RPMI7951 (cell line): ENCODE measurements at regions not wholly inside any gene's neighbourhood (a gene's known extent, or its start where the extent isn't known, plus 50 kb on each side); places are given as distances from the start of the nearest gene placed in this dataset.
A peak's percentile ranks its signal among the peaks of the same experiment; 100 is the strongest.

Source experiments
- DNase-seq: peaks from one replicate; pipeline ENCODE4 v3.0.0-alpha.2; 2012; ENCODE audit warnings: low read depth

DNA sequence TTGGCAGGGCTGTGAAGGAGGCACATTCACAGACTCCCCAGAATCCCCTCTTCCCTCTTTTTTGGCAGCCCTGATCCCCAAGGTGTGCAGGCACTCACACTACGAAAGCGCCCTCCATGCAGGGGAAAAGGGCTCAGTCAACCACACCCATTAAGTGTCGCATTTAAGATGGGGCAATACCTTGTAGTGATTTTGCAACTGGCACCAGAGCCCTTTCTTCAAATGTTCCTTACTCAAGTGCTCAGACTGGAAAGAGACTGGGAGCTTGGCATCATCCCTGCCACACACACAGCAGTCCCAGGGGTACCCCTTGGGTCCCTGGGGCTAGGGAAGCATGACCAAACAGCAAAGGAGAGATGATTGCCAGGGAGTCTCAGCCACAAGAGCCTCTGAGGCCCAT lies 190.1 kb downstream of the HAUS1 start:
- DNase-seq: no peak

DNA sequence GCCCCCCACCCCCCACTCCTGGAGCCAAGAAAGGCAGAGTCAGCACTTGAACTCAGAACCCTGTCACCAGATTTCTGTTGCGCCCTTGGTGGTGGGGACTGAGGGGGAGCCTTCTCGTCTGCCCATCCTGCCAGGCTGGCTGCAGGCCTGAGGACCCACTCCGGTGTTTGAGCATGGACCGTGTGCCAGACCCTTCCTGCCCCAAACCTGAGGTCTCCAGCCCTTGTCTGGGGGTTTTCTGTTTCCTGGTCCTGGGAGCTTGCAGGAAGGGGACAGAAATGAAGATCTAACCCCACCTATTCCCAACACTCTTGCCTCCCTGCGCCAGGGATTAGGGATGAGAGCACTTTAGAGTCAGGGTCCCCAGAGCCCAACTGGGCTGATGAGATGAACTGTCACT lies 190.6 kb downstream of the HAUS1 start:
- no peak for DNase-seq

DNA sequence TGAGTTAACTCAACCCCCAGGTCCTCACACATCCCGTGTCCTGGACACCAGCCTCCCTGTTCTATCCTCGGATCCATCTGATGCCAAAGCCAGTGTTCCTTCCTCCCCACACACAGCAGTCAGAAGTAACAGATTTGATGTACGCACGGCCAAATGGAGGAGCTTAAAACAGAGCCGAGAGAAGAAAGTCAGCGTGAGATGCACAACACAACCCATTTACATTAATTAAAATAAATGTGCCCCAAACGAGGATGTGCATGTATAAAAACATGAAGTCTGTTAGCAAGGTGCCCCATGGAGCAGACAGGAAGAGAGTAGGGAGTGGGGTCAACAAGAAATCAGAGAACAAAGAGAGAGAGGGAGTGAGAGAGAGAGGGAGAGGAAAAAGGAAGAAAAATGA lies 191.2 kb downstream of the HAUS1 start:
- DNase-seq: no peak

DNA sequence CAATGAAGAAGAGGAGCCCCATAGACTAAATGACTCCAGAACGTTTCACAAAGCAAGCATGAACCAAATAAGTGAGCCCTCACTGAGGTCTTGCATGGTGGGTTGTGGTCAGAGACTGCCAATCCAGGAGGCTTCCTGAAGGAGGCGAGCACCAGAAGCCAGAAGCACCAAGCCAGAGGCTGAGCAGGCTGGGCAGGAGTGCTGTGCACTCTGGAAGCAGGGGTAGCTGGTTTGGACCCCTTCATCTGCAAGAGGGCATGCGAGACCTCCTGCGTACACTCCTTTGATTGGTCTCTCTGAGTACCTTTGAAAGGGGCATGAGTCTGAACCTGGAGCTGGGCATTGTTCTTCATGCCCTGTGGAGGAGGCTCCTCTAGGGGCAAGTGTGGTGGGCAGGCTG lies 192.5 kb downstream of the HAUS1 start:
- DNase-seq: no peak

DNA sequence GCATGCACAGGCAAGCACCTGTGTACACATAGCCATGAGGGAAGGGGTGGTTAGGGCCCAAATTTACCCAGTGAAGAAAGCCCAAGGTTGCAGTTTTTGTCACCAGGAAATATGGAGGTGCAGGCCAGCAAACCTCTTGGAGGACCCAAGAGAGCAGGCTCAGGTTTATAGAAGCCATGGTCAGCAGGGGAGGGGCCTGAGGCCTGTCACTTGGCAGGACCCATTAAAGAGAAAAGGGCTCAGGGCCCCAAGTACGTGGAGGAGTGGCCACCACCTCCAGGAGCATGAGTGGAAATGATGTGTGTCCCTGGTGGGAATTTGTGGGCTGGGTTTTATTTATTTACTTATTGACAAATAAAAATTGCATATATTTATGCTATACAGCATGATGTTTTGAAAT lies 192.9 kb downstream of the HAUS1 start:
- DNase-seq: no peak

DNA sequence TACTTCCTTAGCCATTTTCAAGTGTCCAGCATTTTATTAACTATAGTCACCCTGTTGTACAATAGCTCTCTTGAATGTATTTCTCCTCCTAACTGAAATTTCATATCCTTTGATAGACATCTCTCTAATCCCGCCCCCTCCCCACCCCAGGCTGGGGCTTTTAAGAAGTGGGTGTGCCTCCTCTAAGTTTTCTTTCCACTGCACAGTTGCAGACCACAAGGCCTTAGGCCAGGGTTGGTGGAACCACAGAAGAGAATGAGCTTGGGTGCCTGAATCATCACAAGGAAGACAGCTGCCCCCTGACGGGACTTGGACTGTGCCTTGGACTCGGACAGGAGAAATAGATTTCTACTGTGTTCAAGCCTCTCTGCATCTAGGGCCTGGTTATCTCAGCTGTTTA lies 193.4 kb downstream of the HAUS1 start:
- peak; percentile 39 for DNase-seq

DNA sequence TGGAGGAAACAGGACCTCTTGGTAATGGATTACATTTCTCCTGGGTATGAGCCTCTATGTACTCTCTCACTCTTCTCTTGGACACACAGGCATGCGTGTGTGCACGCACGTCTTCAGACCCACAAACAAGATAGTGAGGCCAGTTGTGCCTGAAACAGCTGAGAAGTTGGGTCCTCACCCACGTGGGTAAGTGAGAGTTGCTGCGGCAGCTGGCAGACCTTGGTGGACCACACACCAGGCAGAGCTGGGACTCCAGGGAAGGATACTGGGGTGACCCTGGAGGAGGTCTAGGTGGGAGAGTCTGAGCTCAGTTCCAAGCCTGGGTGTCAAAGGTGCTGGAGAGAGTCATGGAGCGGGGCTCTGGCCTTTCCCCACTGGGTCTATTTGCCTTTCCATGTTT lies 194.3 kb downstream of the HAUS1 start:
- no peak for DNase-seq

DNA sequence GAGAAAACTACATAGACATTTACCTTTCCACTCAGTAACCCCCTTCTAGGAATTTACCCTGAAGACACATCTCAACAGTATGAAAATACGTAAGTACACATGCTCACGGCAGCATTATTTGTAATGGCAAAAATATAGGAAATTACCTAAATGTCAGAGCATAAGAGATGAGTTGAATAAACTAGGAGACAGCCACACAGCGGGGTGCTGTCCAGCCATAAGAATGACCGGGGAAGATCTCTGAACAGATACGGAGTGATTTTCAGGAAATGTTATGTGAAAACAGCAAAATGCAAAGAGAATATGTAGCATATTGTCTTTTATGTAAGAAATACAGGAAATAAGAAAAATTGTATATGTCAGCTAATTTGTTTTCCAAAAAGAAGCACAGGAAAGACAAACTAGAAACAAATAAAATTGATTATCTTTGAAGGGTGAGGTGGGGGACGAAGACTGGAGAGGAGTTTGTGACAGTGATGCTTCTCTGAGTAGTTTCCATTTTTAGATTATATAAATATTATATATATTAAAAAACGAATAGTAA lies 195.4 kb downstream of the HAUS1 start:
- no peak for DNase-seq

DNA sequence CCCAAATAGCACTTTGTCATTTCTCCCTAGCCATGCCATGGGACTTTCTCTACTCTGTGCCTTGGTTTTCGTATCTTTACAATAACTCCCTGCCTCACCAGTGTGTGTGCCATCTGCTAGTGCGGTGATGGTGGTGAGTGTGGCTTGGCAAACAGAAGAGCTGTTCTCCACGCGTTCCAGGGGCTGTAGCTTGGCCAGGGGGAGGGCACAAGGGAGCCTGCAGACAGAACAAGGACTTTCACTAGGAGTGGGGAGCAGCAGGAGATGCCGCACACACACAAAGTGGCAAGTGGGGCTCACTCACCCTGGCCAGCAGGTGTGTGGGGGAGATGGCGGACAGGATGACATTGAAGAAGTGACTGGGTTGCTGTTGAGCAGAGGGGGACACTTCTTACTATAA lies 196.9 kb downstream of the HAUS1 start:
- peak; percentile 23 for DNase-seq

DNA sequence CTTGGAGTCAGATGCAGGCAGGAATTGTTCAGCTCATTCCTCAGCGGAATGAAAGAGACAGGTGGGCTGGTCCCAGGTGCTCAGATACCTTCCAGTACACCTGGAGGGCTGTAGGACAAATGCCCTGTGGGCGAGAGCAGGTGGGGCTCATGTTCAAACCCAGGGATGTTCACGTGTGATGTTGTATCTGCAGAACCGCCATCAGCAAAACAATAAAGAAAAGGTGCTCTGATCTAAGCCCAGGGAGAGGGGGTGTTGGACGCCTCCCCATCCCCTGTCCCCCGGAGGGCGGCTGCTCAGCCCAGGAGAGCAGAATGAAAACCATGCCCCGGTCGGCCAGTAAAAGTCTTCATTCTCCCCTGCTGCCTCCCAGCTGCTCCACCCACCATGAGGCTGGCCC lies 197.4 kb downstream of the HAUS1 start:
- no peak for DNase-seq

DNA sequence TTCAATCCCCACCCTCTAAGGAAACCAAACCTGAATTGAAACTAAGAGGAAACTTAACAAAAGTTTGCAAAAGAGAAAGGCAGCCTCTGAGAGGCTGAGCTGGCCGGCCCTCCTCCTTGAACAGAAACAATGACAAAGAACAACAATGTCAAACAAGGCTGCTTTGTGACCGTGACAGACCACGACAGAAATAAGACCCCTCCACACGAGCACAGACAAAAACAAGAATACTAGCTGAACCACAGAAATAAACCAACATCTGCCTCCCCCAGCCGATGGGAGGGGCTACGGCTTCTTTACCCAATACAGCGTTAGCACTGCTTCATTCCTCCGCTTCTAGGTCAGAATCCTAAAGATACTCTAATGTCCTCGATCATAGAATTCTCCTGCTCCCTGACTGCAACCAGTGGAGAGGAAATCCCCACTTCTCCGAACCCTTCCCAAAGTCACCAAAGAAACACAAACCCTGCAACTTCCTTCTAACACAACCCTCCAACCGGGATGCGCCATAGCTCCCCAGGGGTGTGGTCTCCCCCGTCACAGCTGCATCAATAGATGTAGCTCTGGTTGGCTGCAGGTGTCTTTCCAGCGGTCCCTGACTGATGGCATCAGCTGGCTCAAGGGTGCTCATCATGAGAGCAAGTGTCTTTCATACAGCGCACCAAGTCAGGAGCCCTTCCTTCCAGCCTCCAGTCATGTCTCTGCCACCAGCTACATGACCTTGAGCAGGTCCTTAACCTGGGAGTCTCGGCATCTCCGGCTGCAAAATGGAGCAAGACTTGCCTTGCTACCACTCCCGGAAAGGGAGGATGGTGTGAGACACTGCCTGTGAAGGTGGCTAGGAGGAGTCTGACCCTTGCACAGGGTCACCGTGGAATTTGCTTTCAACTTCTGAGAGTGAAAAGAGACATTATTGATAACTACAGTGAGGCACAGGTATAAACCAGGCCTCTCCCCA lies 198.6 kb downstream of the HAUS1 start:
- DNase-seq: no peak

DNA sequence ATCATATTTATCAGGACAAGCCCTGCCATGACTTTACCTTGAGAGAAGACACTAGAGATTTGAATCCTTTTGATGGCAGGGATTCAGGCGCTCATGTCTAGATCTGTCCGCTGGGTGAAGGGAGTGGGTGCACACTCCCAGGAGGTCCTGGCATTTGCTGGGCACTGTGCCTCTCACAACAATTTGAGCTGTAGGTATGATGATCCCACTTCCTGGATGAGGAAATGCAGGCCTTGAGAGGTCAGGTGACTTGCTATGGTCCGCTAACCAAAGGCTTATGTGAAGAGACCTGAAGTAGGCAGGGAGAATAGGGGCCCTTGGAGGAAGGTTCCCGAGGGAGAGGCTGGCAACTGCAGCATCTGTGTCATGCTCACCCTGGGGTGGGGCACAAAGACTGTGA lies 206.1 kb downstream of the HAUS1 start:
- no peak for DNase-seq

DNA sequence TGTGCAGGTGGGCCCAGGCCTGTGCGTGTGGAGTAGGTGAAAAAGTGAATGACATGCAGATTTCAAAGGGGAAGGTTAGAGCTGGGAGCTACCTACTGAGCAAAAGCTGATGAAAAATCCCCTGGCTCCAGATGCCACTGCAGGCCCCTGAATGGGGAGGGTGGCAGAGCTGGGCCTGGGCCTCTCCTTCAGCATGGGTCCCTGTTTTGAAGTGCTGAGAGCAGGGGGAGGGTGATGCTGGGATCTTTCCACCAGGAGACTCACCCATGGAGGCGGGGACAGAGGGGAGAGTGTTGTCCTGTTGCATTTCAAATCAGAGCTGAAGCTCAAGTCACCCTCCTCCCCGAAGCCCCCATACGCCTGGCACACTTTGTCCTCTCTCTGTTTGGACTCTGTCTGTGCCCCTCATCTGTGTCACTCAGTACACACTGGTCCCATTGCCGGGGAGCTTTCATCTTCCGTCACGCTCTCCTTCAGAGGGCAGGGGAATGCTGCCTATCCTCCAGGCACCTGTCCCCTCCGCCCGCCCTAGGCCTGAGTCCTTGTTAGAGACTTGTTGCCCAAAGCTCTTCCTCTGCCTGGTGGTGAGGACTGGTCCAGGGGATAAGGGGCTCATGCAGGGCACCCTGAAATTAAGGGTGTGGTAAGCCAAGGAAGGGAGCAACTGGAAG lies 206.6 kb downstream of the HAUS1 start:
- DNase-seq: no peak

DNA sequence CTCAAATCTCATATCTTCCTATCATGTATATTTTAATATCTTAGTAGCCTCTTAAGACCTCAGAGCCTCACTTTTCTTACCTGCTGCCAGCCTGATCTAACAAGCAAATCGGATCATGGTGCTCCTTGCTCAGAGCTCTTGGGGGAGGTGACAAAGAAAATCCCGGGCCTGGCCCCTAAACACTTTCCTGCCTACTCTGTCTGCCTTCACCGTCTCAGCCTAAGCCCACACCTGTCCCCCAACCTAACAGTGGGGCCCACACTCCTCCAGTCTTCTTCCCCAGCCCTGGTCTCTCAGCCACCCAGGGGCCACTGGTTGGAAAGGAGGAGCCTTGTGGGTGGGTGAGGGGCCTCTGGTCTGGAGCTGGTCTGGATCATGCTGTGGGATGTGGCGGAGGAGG lies 207.3 kb downstream of the HAUS1 start:
- DNase-seq: no peak

DNA sequence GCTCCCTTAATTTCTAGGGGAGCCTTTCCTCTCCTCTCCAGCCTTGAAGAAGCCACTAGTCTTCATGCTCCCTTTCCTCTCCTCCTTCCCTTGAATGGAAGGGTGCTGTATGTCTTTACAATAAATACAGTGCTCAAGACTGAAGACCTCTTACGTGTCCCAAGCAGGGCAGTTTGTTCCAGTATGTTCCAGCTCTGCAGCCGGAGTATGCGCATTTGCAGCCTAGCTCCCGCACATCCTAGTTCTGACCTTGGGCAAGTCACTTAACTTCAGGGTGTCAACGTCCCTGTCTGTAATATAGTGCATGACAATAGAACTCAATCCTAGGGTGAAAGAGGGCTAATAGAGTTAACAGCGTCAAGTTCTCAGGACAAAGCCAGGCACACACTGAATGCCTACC lies 208.0 kb downstream of the HAUS1 start:
- no peak for DNase-seq

DNA sequence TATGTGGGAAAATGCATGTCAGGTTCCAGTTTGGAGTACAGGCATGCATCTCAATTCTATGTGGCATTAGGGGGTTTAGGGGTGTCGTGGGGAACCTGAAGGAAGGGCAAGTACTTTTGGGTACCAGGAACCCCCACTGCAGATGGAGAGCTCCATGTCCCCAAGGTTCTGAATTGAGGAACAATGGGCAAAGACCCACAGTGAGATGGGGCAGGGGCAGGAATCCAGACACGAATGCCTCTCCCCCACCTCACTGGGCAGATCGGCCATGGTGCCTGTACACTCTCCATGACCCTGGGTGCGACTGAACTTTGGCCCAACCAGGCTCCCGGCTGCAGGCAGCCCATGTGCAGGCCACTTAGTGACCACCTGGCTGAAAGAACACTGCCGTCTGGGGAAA lies 209.3 kb downstream of the HAUS1 start:
- DNase-seq: no peak

DNA sequence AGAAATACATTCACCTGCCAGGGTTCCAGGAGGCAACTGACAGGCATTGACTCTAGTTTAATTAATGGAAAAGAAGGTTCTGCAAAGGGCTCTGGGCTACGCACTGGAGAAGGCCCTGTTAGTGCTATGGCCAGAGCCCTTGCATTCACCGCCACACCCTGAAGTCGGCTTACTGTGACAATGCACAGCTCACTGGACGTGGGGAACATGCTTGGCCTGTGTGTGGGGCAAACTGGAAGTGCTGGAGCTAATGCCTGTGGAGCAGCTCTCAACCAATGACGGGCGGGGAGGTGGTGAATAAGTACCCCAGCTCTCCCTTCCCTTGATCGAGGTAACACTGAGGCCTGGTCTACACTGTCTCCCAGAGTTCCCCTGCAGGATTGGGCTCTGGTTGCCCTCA lies 209.8 kb downstream of the HAUS1 start:
- no peak for DNase-seq

DNA sequence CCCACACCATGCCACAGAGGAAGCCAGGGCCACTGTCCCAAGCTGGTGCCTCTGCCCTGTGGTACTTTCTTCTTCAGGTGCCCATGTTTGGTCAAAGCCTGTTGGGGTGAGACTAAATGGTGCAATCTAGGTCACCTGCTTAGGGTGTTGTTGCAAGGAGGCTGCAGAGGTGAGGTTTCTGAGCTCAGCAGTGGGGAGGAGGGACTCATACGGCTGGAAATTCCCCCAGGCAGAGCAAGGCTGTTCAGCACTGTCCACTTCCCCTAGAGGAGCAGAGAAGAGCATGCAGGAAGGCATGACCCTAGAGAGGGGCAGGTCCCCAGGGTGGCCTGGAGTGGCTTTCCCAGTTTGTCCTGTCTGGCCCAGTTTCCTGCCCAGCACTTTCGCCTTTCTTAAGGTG lies 211.0 kb downstream of the HAUS1 start:
- no peak for DNase-seq

DNA sequence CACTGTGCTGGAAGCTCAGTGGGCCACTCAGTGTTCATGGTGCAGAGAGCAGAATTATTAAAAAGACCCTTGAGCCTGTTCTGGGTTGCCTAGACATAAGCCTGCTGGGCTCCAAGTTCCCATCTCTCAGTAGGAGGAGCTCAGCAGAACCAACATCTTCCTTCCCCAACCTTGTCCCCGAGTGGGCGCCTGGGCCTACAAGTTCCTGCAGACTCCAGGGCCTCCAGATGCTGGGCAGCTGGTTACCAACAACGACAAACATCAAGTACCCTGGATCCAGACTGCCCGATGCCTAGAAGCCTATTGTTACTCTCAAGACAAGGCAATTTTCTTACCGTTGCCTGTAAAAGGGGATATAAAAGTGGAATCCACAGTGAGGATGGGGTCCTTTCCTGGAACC lies 214.2 kb downstream of the HAUS1 start:
- DNase-seq: no peak

DNA sequence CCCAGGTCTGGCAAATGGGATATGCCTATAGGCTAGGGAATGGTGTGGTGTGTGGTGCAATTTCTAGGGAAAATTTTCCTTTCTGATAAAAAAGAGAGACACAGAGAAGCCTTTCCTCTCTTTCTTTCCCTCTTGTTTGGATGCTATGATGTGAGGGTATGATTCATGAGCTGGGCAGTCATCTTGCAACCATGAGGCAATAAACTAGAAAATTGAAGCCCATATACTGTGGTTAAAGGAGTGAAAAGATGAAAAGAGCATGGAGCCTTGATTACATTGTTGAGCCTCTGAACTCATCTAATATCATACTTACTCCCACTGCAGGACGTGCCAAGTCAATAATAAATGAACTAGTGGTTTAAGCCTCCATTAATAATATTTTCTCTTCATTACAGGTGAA lies 215.6 kb downstream of the HAUS1 start:
- DNase-seq: no peak

DNA sequence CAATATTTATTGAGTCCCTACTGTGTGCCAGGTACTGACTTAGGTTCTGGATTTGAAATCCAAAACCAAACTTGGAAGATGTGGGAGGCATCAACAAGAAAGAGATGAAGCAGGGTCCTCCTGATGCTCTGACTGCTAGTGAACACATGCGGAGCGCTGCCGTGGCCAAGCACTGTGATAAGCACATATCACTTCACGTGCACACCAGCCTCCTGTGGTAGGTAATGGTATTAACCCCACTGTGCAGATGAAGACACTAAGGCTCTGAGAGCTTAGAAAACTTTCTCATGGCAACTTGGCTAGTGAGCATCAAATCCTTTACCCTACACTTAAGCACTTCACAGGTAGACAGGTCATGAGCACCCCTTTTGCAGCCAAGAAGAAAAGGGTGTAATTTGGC lies 216.1 kb downstream of the HAUS1 start:
- DNase-seq: no peak

DNA sequence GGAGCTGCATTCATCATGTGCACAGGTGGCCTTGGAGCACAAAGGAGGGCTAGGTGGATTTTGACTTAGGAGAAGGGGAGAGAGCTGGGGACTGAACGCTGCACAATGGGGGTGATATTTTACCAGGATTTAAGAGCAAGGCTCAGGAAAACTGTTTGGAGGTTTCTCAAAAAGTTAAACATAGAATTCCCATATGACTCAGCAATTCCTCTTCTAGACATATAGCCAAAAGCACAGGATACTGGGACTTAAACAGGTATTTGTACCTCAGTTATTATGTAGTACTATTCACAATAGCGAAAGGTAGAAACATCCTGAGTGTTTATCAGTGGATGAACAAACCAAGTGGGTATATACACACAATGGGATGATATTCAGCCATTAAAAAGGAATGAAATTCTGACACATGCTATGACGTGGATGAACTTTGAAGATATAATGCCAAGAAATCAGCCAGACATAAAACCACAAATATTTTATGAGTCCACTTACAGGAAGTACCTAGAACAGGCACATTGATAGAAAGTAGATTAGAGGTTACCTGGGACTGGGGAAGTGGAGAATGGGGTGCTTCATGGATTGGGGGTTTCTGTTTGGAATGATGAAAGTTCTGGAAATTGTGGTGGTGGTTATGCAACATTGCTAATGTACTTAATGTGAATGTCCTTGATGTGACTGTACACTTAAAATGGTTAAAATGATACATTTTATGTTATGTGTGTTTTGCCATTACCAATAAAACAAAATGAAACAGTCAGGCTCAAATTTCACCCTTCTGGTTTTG lies 216.9 kb downstream of the HAUS1 start:
- DNase-seq: peak; percentile 47
